ENCODE measurements at regions not wholly inside any gene's neighbourhood (a gene's known extent, or its start where the extent isn't known, plus 50 kb on each side); places are given as distances from the start of the nearest gene placed in this dataset.
"Not testable (repeated sequence)": the region's sequence is repeated elsewhere in the genome, so short reads cannot be mapped to it uniquely, and the experiment has no call there.

DNA sequence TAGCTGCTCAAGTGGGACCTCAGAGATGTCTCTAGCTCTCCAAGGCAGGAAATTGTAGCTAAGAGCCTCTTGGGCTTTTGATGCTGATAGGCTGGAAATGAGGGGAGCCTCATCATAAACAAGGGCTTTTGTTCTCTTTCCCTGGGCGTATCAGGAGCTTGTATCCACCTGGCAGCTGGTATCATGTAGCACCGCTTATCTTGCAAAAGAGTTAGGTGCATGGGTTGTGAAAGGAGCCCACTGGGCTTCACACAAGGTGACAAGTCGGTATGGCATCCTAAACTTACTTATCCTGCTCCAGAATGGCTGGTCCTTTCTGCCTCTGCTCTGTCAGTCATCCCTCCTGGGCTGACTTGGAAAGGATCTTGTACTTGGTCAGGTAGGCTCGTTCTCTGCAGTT, 565.8 kb downstream of the GRXCR1 start:
- no peak overlapping the region for H3K4me3 ChIP-seq (ENCODE audit: low read depth, low read length)
- in situ Hi-C loops (cut with HindIII; ENCODE audit: low sequenced_read_pairs), result no loop called here
- TF ChIP-seq, protein P1, sequence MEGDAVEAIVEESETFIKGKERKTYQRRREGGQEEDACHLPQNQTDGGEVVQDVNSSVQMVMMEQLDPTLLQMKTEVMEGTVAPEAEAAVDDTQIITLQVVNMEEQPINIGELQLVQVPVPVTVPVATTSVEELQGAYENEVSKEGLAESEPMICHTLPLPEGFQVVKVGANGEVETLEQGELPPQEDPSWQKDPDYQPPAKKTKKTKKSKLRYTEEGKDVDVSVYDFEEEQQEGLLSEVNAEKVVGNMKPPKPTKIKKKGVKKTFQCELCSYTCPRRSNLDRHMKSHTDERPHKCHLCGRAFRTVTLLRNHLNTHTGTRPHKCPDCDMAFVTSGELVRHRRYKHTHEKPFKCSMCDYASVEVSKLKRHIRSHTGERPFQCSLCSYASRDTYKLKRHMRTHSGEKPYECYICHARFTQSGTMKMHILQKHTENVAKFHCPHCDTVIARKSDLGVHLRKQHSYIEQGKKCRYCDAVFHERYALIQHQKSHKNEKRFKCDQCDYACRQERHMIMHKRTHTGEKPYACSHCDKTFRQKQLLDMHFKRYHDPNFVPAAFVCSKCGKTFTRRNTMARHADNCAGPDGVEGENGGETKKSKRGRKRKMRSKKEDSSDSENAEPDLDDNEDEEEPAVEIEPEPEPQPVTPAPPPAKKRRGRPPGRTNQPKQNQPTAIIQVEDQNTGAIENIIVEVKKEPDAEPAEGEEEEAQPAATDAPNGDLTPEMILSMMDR (IDR thresholded peaks at IDR 0.05; ENCODE audit: low read depth, low read length, missing control alignments), result no peak
- DNase-seq (ENCODE audit: low read depth), result no peak

DNA sequence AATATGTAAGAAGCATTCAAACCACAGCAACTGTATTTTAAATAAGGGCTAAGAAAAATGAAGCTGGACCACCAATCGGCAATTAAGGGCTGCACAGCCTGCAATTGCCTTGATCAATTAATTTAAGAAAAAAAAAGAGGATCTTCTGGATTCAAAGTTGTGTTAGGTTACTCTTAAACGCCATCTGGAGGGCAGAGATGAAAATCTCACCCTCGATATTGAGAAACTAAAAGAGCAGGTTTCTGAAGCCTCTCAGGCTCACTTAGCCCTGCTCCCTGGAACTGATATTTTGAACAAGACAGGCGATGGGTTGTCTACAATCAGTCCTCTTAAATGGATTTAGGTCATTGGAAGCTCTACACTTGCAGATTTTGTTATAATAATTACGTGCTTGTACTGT, 579.4 kb downstream of the GRXCR1 start:
- TF ChIP-seq, protein P1 (IDR thresholded peaks at IDR 0.05; ENCODE audit: low read depth, low read length, missing control alignments), result no peak
- H3K4me3 ChIP-seq (ENCODE audit: low read depth, low read length), result no peak overlapping the region
- in situ Hi-C loops (cut with HindIII; ENCODE audit: low sequenced_read_pairs), result no loop called here
- DNase-seq (ENCODE audit: low read depth), result no peak

DNA sequence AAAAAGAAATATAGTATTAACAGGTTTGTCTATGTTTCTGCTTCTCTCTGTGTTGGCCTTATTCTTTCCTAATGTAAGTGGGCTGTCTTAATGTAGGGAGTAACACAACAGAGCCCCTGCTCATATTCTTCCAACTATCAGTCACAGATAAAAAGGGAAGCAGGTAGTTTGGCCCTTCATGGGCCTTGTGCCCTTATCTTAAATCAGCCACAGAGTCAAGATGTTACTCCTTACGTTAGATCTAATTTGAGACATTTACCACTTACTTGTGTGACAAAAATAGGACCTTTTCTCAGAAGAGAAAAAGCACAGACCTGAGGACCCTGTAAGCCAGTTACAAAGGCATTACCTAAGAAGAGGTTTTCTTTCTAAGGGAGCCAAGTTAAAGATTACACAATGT, 589.0 kb downstream of the GRXCR1 start:
- no peak for DNase-seq (ENCODE audit: low read depth)
- TF ChIP-seq, protein P1 (IDR thresholded peaks at IDR 0.05; ENCODE audit: low read depth, low read length, missing control alignments), result no peak
- no peak overlapping the region for H3K4me3 ChIP-seq (ENCODE audit: low read depth, low read length)
- in situ Hi-C loops (cut with HindIII; ENCODE audit: low sequenced_read_pairs), result no loop called here

DNA sequence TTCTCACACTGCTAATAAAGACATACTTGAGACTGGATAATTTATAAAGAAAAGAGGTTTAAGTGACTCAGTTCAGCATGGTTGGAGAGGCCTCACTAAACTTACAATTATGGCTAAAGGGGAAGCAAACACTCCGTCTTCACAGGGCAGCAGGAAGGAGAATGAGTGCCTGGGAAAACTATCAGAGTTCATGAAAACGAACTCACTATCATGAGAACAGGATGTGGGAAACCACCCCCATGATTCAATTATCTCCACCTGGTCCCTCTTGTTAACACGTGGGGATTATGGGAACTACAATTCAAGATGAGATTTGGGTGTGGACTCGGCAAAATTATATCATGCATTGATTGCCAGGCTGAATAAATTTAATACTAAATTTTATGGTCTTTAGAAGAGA, 592.7 kb downstream of the GRXCR1 start:
- TF ChIP-seq, protein P1 (IDR thresholded peaks at IDR 0.05; ENCODE audit: low read depth, low read length, missing control alignments), result no peak
- in situ Hi-C loops (cut with HindIII; ENCODE audit: low sequenced_read_pairs), result no loop called here
- no peak for DNase-seq (ENCODE audit: low read depth)
- H3K4me3 ChIP-seq (ENCODE audit: low read depth, low read length), result no peak overlapping the region

DNA sequence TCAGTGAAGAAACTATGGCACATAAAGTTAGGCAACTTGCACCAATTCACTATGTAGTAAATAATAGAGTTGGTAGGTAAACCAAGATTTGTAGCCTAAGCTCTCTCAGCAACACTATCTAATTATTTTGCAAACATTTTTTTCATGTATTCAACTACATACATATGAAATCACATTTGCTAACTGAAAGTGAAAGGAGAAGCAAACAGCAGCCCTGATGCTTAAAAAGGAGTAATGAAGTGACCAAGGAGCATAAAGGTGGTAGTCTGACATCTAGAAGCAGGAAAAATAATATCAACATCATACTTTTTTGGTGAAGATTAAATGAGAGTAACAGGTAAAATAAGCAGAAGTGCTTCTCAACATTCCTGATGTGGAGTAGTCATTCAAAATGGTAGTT, 603.7 kb downstream of the GRXCR1 start:
- TF ChIP-seq, protein P1 (IDR thresholded peaks at IDR 0.05; ENCODE audit: low read depth, low read length, missing control alignments), result no peak
- H3K4me3 ChIP-seq (ENCODE audit: low read depth, low read length), result no peak overlapping the region
- in situ Hi-C loops (cut with HindIII; ENCODE audit: low sequenced_read_pairs), result no loop called here
- DNase-seq (ENCODE audit: low read depth), result no peak

DNA sequence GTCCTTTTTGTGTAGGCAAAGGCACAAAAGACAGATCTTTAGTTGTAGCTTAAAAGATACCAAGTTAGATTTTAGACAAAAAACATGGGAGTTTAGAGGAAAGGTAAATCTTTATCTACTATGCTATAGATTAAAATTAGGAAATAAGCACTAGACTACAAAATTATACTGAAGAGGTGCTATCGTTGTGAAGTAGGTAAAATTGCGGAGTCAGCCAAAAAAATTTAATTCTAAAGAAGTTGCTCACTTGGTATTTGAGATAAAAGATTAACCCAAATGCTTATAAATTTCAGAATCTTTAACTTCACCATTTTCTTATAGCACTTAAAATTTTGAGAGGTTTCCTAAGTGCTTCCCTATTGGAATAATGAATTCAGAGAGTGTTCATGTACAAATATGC, 604.1 kb downstream of the GRXCR1 start:
- DNase-seq (ENCODE audit: low read depth), result no peak
- H3K4me3 ChIP-seq (ENCODE audit: low read depth, low read length), result no peak overlapping the region
- in situ Hi-C loops (cut with HindIII; ENCODE audit: low sequenced_read_pairs), result no loop called here
- TF ChIP-seq, protein P1 (IDR thresholded peaks at IDR 0.05; ENCODE audit: low read depth, low read length, missing control alignments), result no peak

DNA sequence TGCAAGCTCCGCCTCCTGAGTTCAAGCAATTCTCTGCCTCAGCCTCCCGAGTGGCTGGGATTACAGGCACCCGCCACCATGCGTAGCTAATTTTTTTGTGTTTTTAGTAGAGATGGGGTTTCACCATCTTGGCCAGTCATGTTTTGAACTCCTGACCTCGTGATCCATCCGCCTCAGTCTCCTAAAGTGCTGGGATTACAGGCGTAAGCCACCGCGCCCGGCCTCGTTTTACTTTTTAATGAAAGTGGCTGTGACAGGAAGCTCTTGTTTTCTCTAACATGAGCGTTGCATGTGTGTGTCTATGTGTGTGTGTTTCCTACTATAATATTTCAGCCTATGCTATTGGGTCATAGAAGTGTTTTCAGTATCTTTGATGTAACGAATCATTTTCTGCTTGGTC, 613.3 kb downstream of the GRXCR1 start:
- DNase-seq (ENCODE audit: low read depth); in situ Hi-C loops (cut with HindIII; ENCODE audit: low sequenced_read_pairs); H3K4me3 ChIP-seq (ENCODE audit: low read depth, low read length): not testable (repeated sequence)
